HepG2 (cell line): ENCODE measurements at regions not wholly inside any gene's neighbourhood (a gene's known extent, or its start where the extent isn't known, plus 50 kb on each side); places are given as distances from the start of the nearest gene placed in this dataset.

Experiments used
- ATAC-seq: fragments of 200-7000 bp; cut with Tn5 transposase; 3 replicates; pipeline ENCODE4 v1.9.1; 2020; ENCODE audit warnings: mild to moderate bottlenecking, moderate library complexity
- BruUV-seq: library from RNA; stranded (reverse); fragments of 400-500 nt; replicated peaks from 2 replicates; lab custom pipeline; 2021; lab: Mats Ljungman, UMichigan
- CTCF ChIA-PET: fragments of 300-600 bp; formaldehyde crosslinking; extraction: SDS; loops from one replicate; lab custom pipeline; 2021; ENCODE audit warnings: low total read pairs, inconsistent platforms, low intra/inter-chr PET ratio; lab: Yijun Ruan, JAX
- POLR2A ChIA-PET: fragments of 350-600 bp; sonication (Branson Sonifier 250); formaldehyde crosslinking; loops from one replicate; lab custom pipeline; 2020; ENCODE audit warnings: antibody characterized with exemption, inconsistent platforms; lab: Yijun Ruan, JAX
- DNase-seq: peaks from one replicate; pipeline ENCODE4 v3.0.0-alpha.2; 2015; ENCODE audit warnings: low spot score
- FAIRE-seq: peaks from 3 replicates; lab custom pipeline; 2011; peaks lifted over from hg19 to GRCh38; lab: Jason Lieb, UNC
- H2AFZ ChIP-seq: one replicate; pipeline ENCODE4 v1.6.1; 2011; ENCODE audit warnings: low read length, inconsistent platforms
- H3K27ac ChIP-seq: fragments of 300-600 bp; 3 replicates; pipeline ENCODE4 v1.8.0; 2011; ENCODE audit warnings: mixed run types, mild to moderate bottlenecking, mixed read lengths, low read length, inconsistent platforms; ENCODE audit not compliant: insufficient read depth; ENCODE audit errors: extremely low read length
- H3K27me3 ChIP-seq, 2 experiments: fragments of 200-600 bp in 1 of 2; 2 replicates in 1 of 2; 3 replicates in 1 of 2; pipeline versions ENCODE4 v1.6.0 to v1.8.0; 2011; ENCODE audit warnings: low read length in 2 of 2, mild to moderate bottlenecking in 2 of 2, moderate library complexity in 2 of 2, inconsistent platforms in 1 of 2; ENCODE audit not compliant: insufficient read depth in 2 of 2, control insufficient read depth in 1 of 2
- H3K36me3 ChIP-seq, 2 experiments: fragments of 200-600 bp in 1 of 2; replicated peaks in 1 of 2; 2 replicates in 1 of 2; 3 replicates in 1 of 2; pipeline versions ENCODE4 v1.5.1 to v1.8.0; 2011; ENCODE audit warnings: low read length in 2 of 2, inconsistent platforms in 1 of 2; ENCODE audit not compliant: insufficient read depth in 2 of 2, control insufficient read depth in 1 of 2
- H3K4me1 ChIP-seq: 2 replicates; pipeline ENCODE4 v1.5.1; 2012; ENCODE audit warnings: low read length, inconsistent platforms; ENCODE audit not compliant: insufficient read depth
- H3K4me2 ChIP-seq: 2 replicates; pipeline ENCODE4 v1.6.0; 2011; ENCODE audit warnings: low read depth, low read length, inconsistent platforms
- H3K4me3 ChIP-seq, 3 experiments: fragments of 200-600 bp in 1 of 3; sonication (generic), shearing (Covaris generic) in 1 of 3; replicated peaks in 1 of 3; 2 replicates each; pipeline ENCODE4 v1.5.1; 2011 to 2016; ENCODE audit warnings: low read length in 3 of 3, inconsistent platforms in 2 of 3, low read depth in 2 of 3, mild to moderate bottlenecking in 2 of 3, control low read depth in 1 of 3, mixed read lengths in 1 of 3; ENCODE audit not compliant: insufficient read depth in 1 of 3
- H3K79me2 ChIP-seq: one replicate; pipeline ENCODE4 v1.6.1; 2011; ENCODE audit warnings: low read length, inconsistent platforms; ENCODE audit not compliant: insufficient read depth
- H3K9ac ChIP-seq: 2 replicates; pipeline ENCODE4 v1.6.0; 2011; ENCODE audit warnings: mild to moderate bottlenecking, low read depth, low read length, inconsistent platforms; ENCODE audit not compliant: insufficient read depth
- H3K9me3 ChIP-seq: 2 replicates; pipeline ENCODE4 v1.5.1; 2012; ENCODE audit warnings: mild to moderate bottlenecking, low read length
- H4K20me1 ChIP-seq: 2 replicates; pipeline ENCODE4 v1.6.0; 2011; ENCODE audit warnings: inconsistent platforms, mild to moderate bottlenecking, low read length, moderate library complexity; ENCODE audit not compliant: insufficient read depth
- CAMTA2 ChIP-seq: sonication (generic); formaldehyde crosslinking; IDR thresholded peaks from 2 replicates; pipeline ENCODE4 v1.4.0; 2020; ENCODE audit warnings: mild to moderate bottlenecking, missing genetic modification reagents, borderline replicate concordance
- HIC2 ChIP-seq: sonication (generic); formaldehyde crosslinking; IDR thresholded peaks from 2 replicates; pipeline ENCODE4 v1.9.0; 2022; ENCODE audit warnings: low read depth, missing genetic modification reagents
- MZF1 ChIP-seq: sonication (generic); formaldehyde crosslinking; IDR thresholded peaks from 2 replicates; pipeline ENCODE4 v1.8.1; 2023; ENCODE audit warnings: mild to moderate bottlenecking, missing genetic modification reagents, borderline replicate concordance
- TAF1 ChIP-seq: sonication (generic); formaldehyde crosslinking; IDR thresholded peaks from 2 replicates; pipeline ENCODE4 v1.4.0; 2020; ENCODE audit warnings: missing genetic modification reagents
- TEAD3 ChIP-seq: optimal IDR thresholded peaks from 2 replicates; pipeline ENCODE3; 2016; ENCODE audit warnings: borderline replicate concordance
- TOPORS ChIP-seq: sonication (generic); formaldehyde crosslinking; IDR thresholded peaks from 2 replicates; pipeline ENCODE4 v1.8.0; 2023; ENCODE audit warnings: mild to moderate bottlenecking, missing genetic modification reagents
- ZFX ChIP-seq: sonication (generic); formaldehyde crosslinking; IDR thresholded peaks from 2 replicates; pipeline ENCODE4 v1.4.0; 2020; ENCODE audit warnings: mild to moderate bottlenecking, low read depth, missing genetic modification reagents, moderate library complexity
- ZNF24 ChIP-seq: fragments of 450-650 bp; IDR thresholded peaks from 2 replicates; pipeline ENCODE4 v1.6.1; 2017; ENCODE audit warnings: antibody characterized with exemption, mild to moderate bottlenecking
- ZNF274 ChIP-seq: sonication (generic); formaldehyde crosslinking; IDR thresholded peaks from 2 replicates; pipeline ENCODE4 v1.5.1; 2020; ENCODE audit warnings: mild to moderate bottlenecking, missing genetic modification reagents
- ZNF567 ChIP-seq: sonication (generic); formaldehyde crosslinking; IDR thresholded peaks from 2 replicates; pipeline ENCODE4 v1.8.1; 2023; ENCODE audit warnings: mild to moderate bottlenecking, missing genetic modification reagents, borderline replicate concordance
- ZNF570 ChIP-seq: sonication (generic); formaldehyde crosslinking; IDR thresholded peaks from 2 replicates; pipeline ENCODE4 v1.4.0; 2020; ENCODE audit warnings: mild to moderate bottlenecking, missing genetic modification reagents, borderline replicate concordance
- ZNF660 ChIP-seq: sonication (generic); formaldehyde crosslinking; IDR thresholded peaks from 2 replicates; pipeline ENCODE4 v1.5.1; 2020; ENCODE audit warnings: mild to moderate bottlenecking, low read depth, missing genetic modification reagents, borderline replicate concordance
- ZNF891 ChIP-seq: sonication (generic); formaldehyde crosslinking; IDR thresholded peaks from 2 replicates; pipeline ENCODE4 v1.5.0; 2020; ENCODE audit warnings: mild to moderate bottlenecking, missing genetic modification reagents
- WGBS: methylation state at CpG from one replicate; pipeline ENCODE4 v1.1.6; 2017; ENCODE audit warnings: low lambda C conversion rate; 5-methylcytosine and 5-hydroxymethylcytosine counted together
- in situ Hi-C: cut with HindIII; loops from 2 replicates; pipeline ENCODE4 v1.10.0; 2017; ENCODE audit warnings: low pct_unique_long_range_greater_than_20kb; ENCODE audit not compliant: extremely low pct_ligation_motif_present
- intact Hi-C: fragments of 100-400 bp; cut with micrococcal nuclease; formaldehyde crosslinking; loops from one replicate; pipeline ENCODE4 v1.10.0; 2022; ENCODE audit not compliant: unreplicated experiment

GRCh38 chr4:156195914-156196313 lies 242.2 kb upstream of the CTSO start:
- in situ Hi-C loops (no loop called here), intact Hi-C loops (no loop called here)
- BruUV-seq: no TSS peak
- Histone ChIP-seq H2AFZ (no peak overlapping the region), H4K20me1 (no peaks in the 10 kb centered on the region), H3K79me2 (no peaks in the 10 kb centered on the region), H3K36me3 (no peaks in the 10 kb centered on the region), H3K27ac (no peak overlapping the region), H3K4me3 (no peak overlapping the region), H3K9me3 (no peaks in the 10 kb centered on the region), H3K4me1 (peaks cover 20% of the 10 kb centered on the region), H3K9ac (no peak overlapping the region), H3K4me2 (no peak overlapping the region), H3K27me3 (no peaks in the 10 kb centered on the region)
- POLR2A ChIA-PET: no interaction called here
- TF ChIP-seq TEAD3 (CRISPR knock-in tag) (no peak), ZNF660 (no peak), CAMTA2 (CRISPR knock-in tag) (no peak), ZNF567 (CRISPR knock-in tag) (no peak), ZNF24 (no peak), ZFX (CRISPR knock-in tag) (no peak), ZNF570 (CRISPR knock-in tag) (no peak)
- ATAC-seq (no peak), FAIRE-seq (no peak), DNase-seq (no peak)
- CTCF ChIA-PET: no interaction called here

GRCh38 chr4:156194896-156195295 lies 241.2 kb upstream of the CTSO start:
- DNase-seq: no peak
- no peak for FAIRE-seq
- WGBS: 70% methylated on average over 7 of the region's 7 CpGs
- Histone ChIP-seq H3K4me1 (peaks cover 26% of the 10 kb centered on the region), H3K27ac (no peak overlapping the region), H3K79me2 (no peaks in the 10 kb centered on the region), H3K4me3 (no peak overlapping the region), H3K36me3 (no peaks in the 10 kb centered on the region), H4K20me1 (no peaks in the 10 kb centered on the region), H3K4me2 (no peak overlapping the region), H2AFZ (no peak overlapping the region), H3K9me3 (no peaks in the 10 kb centered on the region), H3K9ac (no peak overlapping the region), H3K27me3 (no peaks in the 10 kb centered on the region)
- in situ Hi-C loops (no loop called here), intact Hi-C loops (no loop called here)
- CTCF ChIA-PET: no interaction called here
- ATAC-seq: no peak
- BruUV-seq: no TSS peak
- TF ChIP-seq ZNF274 (CRISPR knock-in tag): no peak
- TF ChIP-seq MZF1 (CRISPR knock-in tag): no peak
- no peak for TF ChIP-seq ZNF891
- no peak for TF ChIP-seq TAF1 (CRISPR knock-in tag)
- TF ChIP-seq TOPORS (CRISPR knock-in tag): no peak
- TF ChIP-seq ZNF24: no peak
- no peak for TF ChIP-seq HIC2 (CRISPR knock-in tag)
- POLR2A ChIA-PET: no interaction called here
